ENCODE measurements at regions not wholly inside any gene's neighbourhood (a gene's known extent, or its start where the extent isn't known, plus 50 kb on each side); places are given as distances from the start of the nearest gene placed in this dataset.

GRCh38 chr15:94704946-94705345, 473.6 kb downstream of the MCTP2 start:
- TF ChIP-seq CTCF (IDR thresholded peaks at IDR 0.05; ENCODE audit: low read depth, low read length): no peak
- H3K27me3 ChIP-seq: no peaks in the 10 kb centered on the region

GRCh38 chr15:94709319-94709718, 478.0 kb downstream of the MCTP2 start:
- TF ChIP-seq CTCF (IDR thresholded peaks at IDR 0.05; ENCODE audit: low read depth, low read length): no peak

More at GRCh38 chr15:94704946-94705345, 473.6 kb downstream of the MCTP2 start:
- DNase-seq: no peak
- Histone ChIP-seq H3K36me3 (no peaks in the 10 kb centered on the region), H3K9me3 (no peaks in the 10 kb centered on the region), H3K4me1 (no peaks in the 10 kb centered on the region), H3K4me3 (ENCODE audit: low read depth, low read length) (no peak overlapping the region)

GRCh38 chr15:94722024-94722636, 490.8 kb downstream of the MCTP2 start:
- Histone ChIP-seq H3K4me3 (ENCODE audit: low read depth, low read length) (no peak overlapping the region), H3K36me3 (no peaks in the 10 kb centered on the region), H3K9me3 (no peaks in the 10 kb centered on the region), H3K27me3 (peaks cover 3% of the 10 kb centered on the region; the same call in 1 of the 2 replicates), H3K4me1 (no peaks in the 10 kb centered on the region)
- DNase-seq: no peak
- TF ChIP-seq CTCF (IDR thresholded peaks at IDR 0.05; ENCODE audit: low read depth, low read length): no peak

More at GRCh38 chr15:94709319-94709718, 478.0 kb downstream of the MCTP2 start:
- H3K36me3 ChIP-seq: no peaks in the 10 kb centered on the region
- no peaks in the 10 kb centered on the region for H3K9me3 ChIP-seq
- DNase-seq: no peak
- no peak overlapping the region for H3K4me3 ChIP-seq (ENCODE audit: low read depth, low read length)
- H3K4me1 ChIP-seq: no peaks in the 10 kb centered on the region
- no peaks in the 10 kb centered on the region for H3K27me3 ChIP-seq

- peaks cover 3% of the 10 kb centered on the region; the same call in 1 of the 2 replicates for H3K27me3 ChIP-seq
- H3K4me1 ChIP-seq: no peaks in the 10 kb centered on the region
- no peak for TF ChIP-seq CTCF (IDR thresholded peaks at IDR 0.05; ENCODE audit: low read depth, low read length)
- no peak for DNase-seq
- H3K4me3 ChIP-seq (ENCODE audit: low read depth, low read length): no peak overlapping the region
- no peaks in the 10 kb centered on the region for H3K36me3 ChIP-seq
- no peaks in the 10 kb centered on the region for H3K9me3 ChIP-seq
Observed at GRCh38 chr15:94723801-94724200, 492.4 kb downstream of the MCTP2 start.

- no peak for DNase-seq
- Histone ChIP-seq H3K4me1 (no peaks in the 10 kb centered on the region), H3K4me3 (ENCODE audit: low read depth, low read length) (no peak overlapping the region), H3K9me3 (no peaks in the 10 kb centered on the region), H3K36me3 (no peaks in the 10 kb centered on the region), H3K27me3 (no peaks in the 10 kb centered on the region)
- TF ChIP-seq CTCF (IDR thresholded peaks at IDR 0.05; ENCODE audit: low read depth, low read length): no peak
Observed at GRCh38 chr15:94731286-94731685, 499.9 kb downstream of the MCTP2 start.

GRCh38 chr15:94734460-94734859, 503.1 kb downstream of the MCTP2 start:
- TF ChIP-seq CTCF (IDR thresholded peaks at IDR 0.05; ENCODE audit: low read depth, low read length): no peak
- H3K4me1 ChIP-seq: no peaks in the 10 kb centered on the region
- H3K27me3 ChIP-seq: no peaks in the 10 kb centered on the region
- DNase-seq: no peak
- no peaks in the 10 kb centered on the region for H3K9me3 ChIP-seq
- no peaks in the 10 kb centered on the region for H3K36me3 ChIP-seq
- no peak overlapping the region for H3K4me3 ChIP-seq (ENCODE audit: low read depth, low read length)
